MM.1S (cell line): ENCODE measurements at regions not wholly inside any gene's neighbourhood (a gene's known extent, or its start where the extent isn't known, plus 50 kb on each side); places are given as distances from the start of the nearest gene placed in this dataset.

Experiments used
- DNase-seq: peaks from one replicate; pipeline ENCODE4 v3.0.0-alpha.2; 2015
- H2AFZ ChIP-seq: fragments of 300-600 bp; sonication (generic); 2 replicates; pipeline ENCODE4 v1.6.0; 2016; ENCODE audit warnings: antibody characterized with exemption, low read length
- H3F3A ChIP-seq: fragments of 300-600 bp; sonication (generic); 2 replicates; pipeline ENCODE4 v1.6.1; 2016; ENCODE audit warnings: mild to moderate bottlenecking, antibody characterized with exemption, low read length, moderate library complexity, mixed read lengths; ENCODE audit not compliant: insufficient read depth
- H3K27ac ChIP-seq: fragments of 300-600 bp; sonication (generic); 2 replicates; pipeline ENCODE4 v1.5.1; 2016; ENCODE audit warnings: mild to moderate bottlenecking, low read length
- H3K27me3 ChIP-seq: fragments of 300-600 bp; sonication (generic); replicated peaks from 2 replicates; pipeline ENCODE4 v1.6.0; 2016; ENCODE audit warnings: low read length; ENCODE audit not compliant: insufficient read depth
- H3K36me3 ChIP-seq: fragments of 300-600 bp; sonication (generic); replicated peaks from 2 replicates; pipeline ENCODE4 v1.6.1; 2016; ENCODE audit warnings: mild to moderate bottlenecking, low read length, mixed read lengths; ENCODE audit not compliant: insufficient read depth
- H3K4me1 ChIP-seq: fragments of 300-600 bp; sonication (generic); 2 replicates; pipeline ENCODE4 v1.6.1; 2016; ENCODE audit warnings: low read length, mixed read lengths
- H3K4me2 ChIP-seq: fragments of 300-600 bp; sonication (generic); 2 replicates; pipeline ENCODE4 v1.6.0; 2016; ENCODE audit warnings: low read depth, low read length
- H3K4me3 ChIP-seq: fragments of 300-600 bp; sonication (generic); 2 replicates; pipeline ENCODE4 v1.5.1; 2016; ENCODE audit warnings: low read length, mixed read lengths
- H3K79me2 ChIP-seq: fragments of 300-600 bp; sonication (generic); 2 replicates; pipeline ENCODE4 v1.6.1; 2016; ENCODE audit warnings: mixed run types, low read length, mixed read lengths
- H3K9ac ChIP-seq: fragments of 300-600 bp; sonication (generic); 2 replicates; pipeline ENCODE4 v1.6.1; 2016; ENCODE audit warnings: low read length, mixed read lengths
- H3K9me2 ChIP-seq: fragments of 300-600 bp; sonication (generic); replicated peaks from 2 replicates; pipeline ENCODE4 v1.6.1; 2016; ENCODE audit warnings: mild to moderate bottlenecking, low read length, mixed read lengths; ENCODE audit not compliant: insufficient read depth
- H3K9me3 ChIP-seq: fragments of 300-600 bp; sonication (generic); replicated peaks from 2 replicates; pipeline ENCODE4 v1.6.1; 2016; ENCODE audit warnings: mild to moderate bottlenecking, low read length, mixed read lengths; ENCODE audit not compliant: insufficient read depth
- H4K20me1 ChIP-seq: fragments of 300-600 bp; sonication (generic); 2 replicates; pipeline ENCODE4 v1.6.1; 2016; ENCODE audit warnings: mild to moderate bottlenecking, low read length, moderate library complexity, mixed read lengths; ENCODE audit not compliant: insufficient read depth
- CTCF ChIP-seq: fragments of 300-600 bp; sonication (generic); IDR thresholded peaks from 2 replicates; pipeline ENCODE4 v1.5.1; 2016; ENCODE audit warnings: antibody characterized with exemption, low read length, mixed read lengths
- EZH2 ChIP-seq: fragments of 300-600 bp; sonication (generic); optimal IDR thresholded peaks from 2 replicates; pipeline ENCODE3; 2017; ENCODE audit warnings: low read depth, mild to moderate bottlenecking, antibody characterized with exemption, low read length, mixed read lengths
- EZH2phosphoT487 ChIP-seq: fragments of 300-600 bp; sonication (generic); IDR thresholded peaks from 2 replicates; pipeline ENCODE4 v1.6.1; 2018; ENCODE audit warnings: antibody characterized with exemption, low read length

- Histone ChIP-seq H4K20me1 (no peaks in the 10 kb centered on the region), H3K9me2 (no peaks in the 10 kb centered on the region), H3K9ac (no peak overlapping the region), H3K9me3 (no peaks in the 10 kb centered on the region), H2AFZ (no peak overlapping the region), H3K27me3 (no peaks in the 10 kb centered on the region), H3K4me3 (no peak overlapping the region), H3K79me2 (no peaks in the 10 kb centered on the region), H3K4me1 (no peaks in the 10 kb centered on the region), H3K27ac (no peak overlapping the region), H3F3A (no peaks in the 10 kb centered on the region), H3K36me3 (no peaks in the 10 kb centered on the region), H3K4me2 (no peak overlapping the region)
- DNase-seq, result no peak
- no peak for TF ChIP-seq EZH2phosphoT487
- no peak for TF ChIP-seq CTCF
- TF ChIP-seq EZH2, result no peak
These were observed 131.2 kb downstream of the TMX3 start for GRCh38 chr18:68583685-68584084.

GRCh38 chr18:68574311-68574710 lies 140.6 kb downstream of the TMX3 start:
- H3F3A ChIP-seq, result no peaks in the 10 kb centered on the region
- H3K36me3 ChIP-seq, result no peaks in the 10 kb centered on the region
- no peak overlapping the region for H3K9ac ChIP-seq
- H3K9me3 ChIP-seq, result no peaks in the 10 kb centered on the region
- no peak for DNase-seq
- no peaks in the 10 kb centered on the region for H3K79me2 ChIP-seq
- TF ChIP-seq CTCF, result no peak
- TF ChIP-seq EZH2, result no peak
- no peak overlapping the region for H2AFZ ChIP-seq
- H3K27ac ChIP-seq, result no peak overlapping the region
- H3K4me2 ChIP-seq, result no peak overlapping the region
- no peaks in the 10 kb centered on the region for H3K9me2 ChIP-seq
- no peaks in the 10 kb centered on the region for H3K27me3 ChIP-seq
- H4K20me1 ChIP-seq, result no peaks in the 10 kb centered on the region
- no peak overlapping the region for H3K4me3 ChIP-seq
- no peaks in the 10 kb centered on the region for H3K4me1 ChIP-seq

GRCh38 chr18:68569936-68570335 lies 145.0 kb downstream of the TMX3 start:
- H3K4me2 ChIP-seq, result no peak overlapping the region
- TF ChIP-seq CTCF, result no peak
- no peak for TF ChIP-seq EZH2phosphoT487
- no peak for TF ChIP-seq EZH2
- H3K36me3 ChIP-seq, result no peaks in the 10 kb centered on the region

More at GRCh38 chr18:68569936-68570335, 145.0 kb downstream of the TMX3 start:
- DNase-seq, result no peak
- H3K9me2 ChIP-seq, result no peaks in the 10 kb centered on the region
- no peaks in the 10 kb centered on the region for H3K9me3 ChIP-seq
- no peak overlapping the region for H2AFZ ChIP-seq
- no peaks in the 10 kb centered on the region for H3K79me2 ChIP-seq
- H3K27ac ChIP-seq, result no peak overlapping the region
- H3K9ac ChIP-seq, result no peak overlapping the region
- H3K4me1 ChIP-seq, result no peaks in the 10 kb centered on the region
- H3F3A ChIP-seq, result no peaks in the 10 kb centered on the region
- H4K20me1 ChIP-seq, result no peaks in the 10 kb centered on the region
- no peak overlapping the region for H3K4me3 ChIP-seq
- no peaks in the 10 kb centered on the region for H3K27me3 ChIP-seq
